Ishikawa (cell line): ENCODE measurements at regions not wholly inside any gene's neighbourhood (a gene's known extent, or its start where the extent isn't known, plus 50 kb on each side); places are given as distances from the start of the nearest gene placed in this dataset.

Experiments
- CEBPB ChIP-seq: IDR thresholded peaks from 2 replicates; pipeline ENCODE4 v1.6.1; 2012
- CREB1 ChIP-seq: IDR thresholded peaks from 2 replicates; pipeline ENCODE4 v1.6.1; 2012; ENCODE audit warnings: low read depth
- EGR1 ChIP-seq: IDR thresholded peaks from 2 replicates; pipeline ENCODE4 v1.6.1; 2012
- EP300 ChIP-seq: IDR thresholded peaks from 2 replicates; pipeline ENCODE4 v1.6.1; 2012; ENCODE audit warnings: borderline replicate concordance
- FOXM1 ChIP-seq: IDR thresholded peaks from 2 replicates; pipeline ENCODE4 v1.6.1; 2012; ENCODE audit warnings: low read depth, borderline replicate concordance
- RAD21 ChIP-seq: IDR thresholded peaks from 2 replicates; pipeline ENCODE4 v1.6.1; 2012; ENCODE audit warnings: low read depth
- TAF1 ChIP-seq: IDR thresholded peaks from 2 replicates; pipeline ENCODE4 v1.6.1; 2012; ENCODE audit warnings: low read depth, mild to moderate bottlenecking
- TCF12 ChIP-seq: IDR thresholded peaks from 2 replicates; pipeline ENCODE4 v1.6.1; 2012; ENCODE audit warnings: low read depth
- TEAD4 ChIP-seq: IDR thresholded peaks from 2 replicates; pipeline ENCODE4 v1.6.1; 2012
- USF1 ChIP-seq: IDR thresholded peaks from 2 replicates; pipeline ENCODE4 v1.6.1; 2012
- TF ChIP-seq, protein P1 (sequence below): IDR thresholded peaks from 2 replicates; pipeline ENCODE4 v1.6.1; 2012

GRCh38 chr12:62016021-62016420 is 244.2 kb upstream of the USP15 start:
- TF ChIP-seq FOXM1 (no peak), TAF1 (no peak), TEAD4 (no peak), EP300 (no peak), EGR1 (no peak), RAD21 (no peak), CEBPB (no peak), CREB1 (no peak), USF1 (no peak), TCF12 (no peak)
- TF ChIP-seq, protein P1, sequence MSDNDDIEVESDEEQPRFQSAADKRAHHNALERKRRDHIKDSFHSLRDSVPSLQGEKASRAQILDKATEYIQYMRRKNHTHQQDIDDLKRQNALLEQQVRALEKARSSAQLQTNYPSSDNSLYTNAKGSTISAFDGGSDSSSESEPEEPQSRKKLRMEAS, result no peak
